H9 (cell line): ENCODE measurements at regions not wholly inside any gene's neighbourhood (a gene's known extent, or its start where the extent isn't known, plus 50 kb on each side); places are given as distances from the start of the nearest gene placed in this dataset.
A peak's percentile ranks its signal among the peaks of the same experiment; 100 is the strongest.

Experiments
- DNase-seq: peaks from one replicate; pipeline ENCODE4 v3.0.0-alpha.2; 2017
- H2AFZ ChIP-seq: one replicate; pipeline ENCODE4 v1.6.1; 2013; ENCODE audit warnings: mild to moderate bottlenecking, low read length, control low read depth, moderate library complexity
- H2AK5ac ChIP-seq: 2 replicates; pipeline ENCODE4 v1.6.1; 2013; ENCODE audit warnings: low read length, control low read depth, mixed read lengths; ENCODE audit not compliant: insufficient read length
- H2BK120ac ChIP-seq: one replicate; pipeline ENCODE4 v1.6.1; 2013; ENCODE audit warnings: low read depth, mild to moderate bottlenecking, low read length, control low read depth, inconsistent platforms; ENCODE audit not compliant: poor library complexity, severe bottlenecking
- H2BK12ac ChIP-seq: 2 replicates; pipeline ENCODE4 v1.6.1; 2013; ENCODE audit warnings: low read length, control low read depth, mixed read lengths, low read depth; ENCODE audit not compliant: insufficient read length
- H2BK15ac ChIP-seq: 2 replicates; pipeline ENCODE4 v1.6.1; 2013; ENCODE audit warnings: low read depth, low read length, control low read depth
- H2BK20ac ChIP-seq: one replicate; pipeline ENCODE4 v1.6.1; 2013; ENCODE audit warnings: low read depth, mild to moderate bottlenecking, low read length, control low read depth, inconsistent platforms; ENCODE audit not compliant: poor library complexity, severe bottlenecking
- H2BK5ac ChIP-seq: 2 replicates; pipeline ENCODE4 v1.6.1; 2013; ENCODE audit warnings: low read length, control low read depth, mixed read lengths; ENCODE audit not compliant: insufficient read length
- H3K14ac ChIP-seq: 2 replicates; pipeline ENCODE4 v1.6.1; 2013; ENCODE audit warnings: low read length, control low read depth; ENCODE audit not compliant: insufficient read depth
- H3K18ac ChIP-seq: 2 replicates; pipeline ENCODE4 v1.6.1; 2013; ENCODE audit warnings: low read depth, mild to moderate bottlenecking, mixed read lengths, low read length, control low read depth; ENCODE audit not compliant: insufficient read length
- H3K23ac ChIP-seq: 2 replicates; pipeline ENCODE4 v1.6.1; 2013; ENCODE audit warnings: low read length, control low read depth, mixed read lengths, low read depth; ENCODE audit not compliant: insufficient read length
- H3K23me2 ChIP-seq: 2 replicates; pipeline ENCODE4 v1.6.1; 2013; ENCODE audit warnings: low read depth, mild to moderate bottlenecking, mixed read lengths, low read length, control low read depth; ENCODE audit not compliant: insufficient read length, poor library complexity, severe bottlenecking
- H3K27ac ChIP-seq: 2 replicates; pipeline ENCODE4 v1.5.1; 2013; ENCODE audit warnings: low read length, control low read depth, mixed read lengths, low read depth; ENCODE audit not compliant: insufficient read length
- H3K27me3 ChIP-seq: 2 replicates; pipeline ENCODE4 v1.6.1; 2013; ENCODE audit warnings: low read length, control low read depth, inconsistent platforms; ENCODE audit not compliant: insufficient read depth
- H3K4ac ChIP-seq: 2 replicates; pipeline ENCODE4 v1.6.1; 2013; ENCODE audit warnings: low read depth, mild to moderate bottlenecking, control low read depth, inconsistent platforms, low read length, moderate library complexity
- H3K4me1 ChIP-seq: 2 replicates; pipeline ENCODE4 v1.6.1; 2013; ENCODE audit warnings: low read length, control low read depth, inconsistent platforms; ENCODE audit not compliant: insufficient read depth
- H3K4me2 ChIP-seq: 2 replicates; pipeline ENCODE4 v1.6.1; 2013; ENCODE audit warnings: low read length, control low read depth, mixed read lengths; ENCODE audit not compliant: insufficient read length, insufficient read depth
- H3K56ac ChIP-seq: 2 replicates; pipeline ENCODE4 v1.6.1; 2013; ENCODE audit warnings: low read depth, mild to moderate bottlenecking, mixed read lengths, low read length, control low read depth; ENCODE audit not compliant: insufficient read length
- H3K79me1 ChIP-seq: 2 replicates; pipeline ENCODE4 v1.6.1; 2013; ENCODE audit warnings: low read depth, mild to moderate bottlenecking, moderate library complexity, low read length, control low read depth, inconsistent platforms; ENCODE audit not compliant: insufficient read depth, poor library complexity, severe bottlenecking
- H3K79me2 ChIP-seq: 2 replicates; pipeline ENCODE4 v1.6.1; 2013; ENCODE audit warnings: low read length, control low read depth, inconsistent platforms; ENCODE audit not compliant: insufficient read depth
- H3K9ac ChIP-seq: 2 replicates; pipeline ENCODE4 v1.6.1; 2013; ENCODE audit warnings: low read length, control low read depth, mixed read lengths; ENCODE audit not compliant: insufficient read length; ENCODE audit errors: extremely low read depth
- H3K9me3 ChIP-seq: one replicate; pipeline ENCODE4 v1.6.1; 2013; ENCODE audit warnings: low read depth, low read length, inconsistent platforms; ENCODE audit not compliant: control insufficient read depth
- H3T11ph ChIP-seq: one replicate; pipeline ENCODE4 v1.6.1; 2013; ENCODE audit warnings: mild to moderate bottlenecking, low read length, control low read depth, inconsistent platforms
- H4K20me1 ChIP-seq: one replicate; pipeline ENCODE4 v1.6.1; 2013; ENCODE audit not compliant: control insufficient read depth, insufficient read length, insufficient read depth
- H4K5ac ChIP-seq: 2 replicates; pipeline ENCODE4 v1.6.1; 2013; ENCODE audit warnings: low read depth, mild to moderate bottlenecking, mixed read lengths, low read length, control low read depth; ENCODE audit not compliant: insufficient read length
- H4K8ac ChIP-seq: replicated peaks from 2 replicates; pipeline ENCODE4 v1.6.1; 2013; ENCODE audit warnings: low read length, control low read depth, mixed read lengths, low read depth; ENCODE audit not compliant: insufficient read length
- H4K91ac ChIP-seq: 2 replicates; pipeline ENCODE4 v1.6.1; 2013; ENCODE audit warnings: low read depth, mild to moderate bottlenecking, moderate library complexity, mixed read lengths, low read length, control low read depth; ENCODE audit not compliant: insufficient read length
- H3K27ac Mint-ChIP-seq, 3 experiments: 2 replicates in 2 of 3; 3 replicates in 1 of 3; pipeline ENCODE4 v1.8.0; 2020 to 2021; ENCODE audit warnings: mixed read lengths in 3 of 3, mild to moderate bottlenecking in 1 of 3, moderate library complexity in 1 of 3
- H3K27me3 Mint-ChIP-seq: 2 replicates; pipeline ENCODE4 v1.8.0; 2021; ENCODE audit warnings: low read depth, mild to moderate bottlenecking, moderate library complexity, mixed read lengths
- H3K36me3 Mint-ChIP-seq, 3 experiments: 2 replicates in 2 of 3; 3 replicates in 1 of 3; pipeline ENCODE4 v1.8.0; 2020 to 2021; ENCODE audit warnings: low read depth in 3 of 3, mixed read lengths in 3 of 3; ENCODE audit not compliant: insufficient read depth in 1 of 3
- H3K4me1 Mint-ChIP-seq, 2 experiments: 2 replicates each; pipeline ENCODE4 v1.8.0; 2020; ENCODE audit warnings: mixed read lengths in 2 of 2
- H3K4me3 Mint-ChIP-seq, 2 experiments: 2 replicates in 1 of 2; 3 replicates in 1 of 2; pipeline ENCODE4 v1.8.0; 2020 to 2021; ENCODE audit warnings: mild to moderate bottlenecking in 2 of 2, mixed read lengths in 2 of 2, moderate library complexity in 1 of 2
- H3K9me3 Mint-ChIP-seq, 2 experiments: 2 replicates in 1 of 2; 3 replicates in 1 of 2; pipeline ENCODE4 v1.8.0; 2020; ENCODE audit warnings: mild to moderate bottlenecking in 2 of 2, mixed read lengths in 2 of 2, moderate library complexity in 1 of 2
- CTCF ChIP-seq: fragments of 200-600 bp; sonication (generic); conservative IDR thresholded peaks from 3 replicates; pipeline ENCODE4 v1.8.0; 2021; ENCODE audit warnings: antibody characterized with exemption, mild to moderate bottlenecking
- WGBS: extraction: QIAGEN DNeasy Blood & Tissue Kit; methylation state at CpG from one replicate; pipeline ENCODE4 v1.1.7; 2013; ENCODE audit warnings: missing lambda C conversion rate, low lambda C conversion rate, mixed read lengths; ENCODE audit not compliant: insufficient read length; ENCODE audit errors: extremely low coverage; 5-methylcytosine and 5-hydroxymethylcytosine counted together

- no peak overlapping the region for H4K91ac ChIP-seq
- H3K4me2 ChIP-seq, result no peak overlapping the region
- no peak overlapping the region for H2BK12ac ChIP-seq
- H3K4me3 Mint-ChIP-seq, result no peak overlapping the region
- no peaks in the 10 kb centered on the region; a peak in 1 of 5 replicates for H3K9me3 Mint-ChIP-seq
- TF ChIP-seq CTCF, result no peak
- H2BK20ac ChIP-seq, result no peak overlapping the region
- H3K23me2 ChIP-seq, result no peaks in the 10 kb centered on the region
- H3K4me1 Mint-ChIP-seq, result no peaks in the 10 kb centered on the region
- H2BK15ac ChIP-seq, result no peak overlapping the region
- H4K5ac ChIP-seq, result peak overlapping the region; percentile 41
- no peaks in the 10 kb centered on the region for H4K20me1 ChIP-seq
- no peak overlapping the region for H3K9ac ChIP-seq
- H2AK5ac ChIP-seq, result no peak overlapping the region
- H3K27me3 Mint-ChIP-seq, result peaks cover 86% of the 10 kb centered on the region
- no peak overlapping the region for H2AFZ ChIP-seq
- H3T11ph ChIP-seq, result no peak overlapping the region
- no peak overlapping the region for H3K4ac ChIP-seq
- H3K18ac ChIP-seq, result no peak overlapping the region
- H3K56ac ChIP-seq, result no peak overlapping the region
- H3K79me1 ChIP-seq, result no peaks in the 10 kb centered on the region
- H4K8ac ChIP-seq, result no peak overlapping the region
- no peak overlapping the region for H3K27ac Mint-ChIP-seq
- WGBS, result no CpG with 5 or more reads among the region's 2 CpGs
- no peaks in the 10 kb centered on the region; the same call in 1 of the 2 replicates for H3K27me3 ChIP-seq
- H3K9me3 ChIP-seq, result no peaks in the 10 kb centered on the region
- no peak overlapping the region for H3K27ac ChIP-seq
- DNase-seq, result no peak
- no peak overlapping the region for H2BK120ac ChIP-seq
- H3K36me3 Mint-ChIP-seq, result no peaks in the 10 kb centered on the region
- no peaks in the 10 kb centered on the region for H3K79me2 ChIP-seq
- no peaks in the 10 kb centered on the region for H3K4me1 ChIP-seq
- no peak overlapping the region for H2BK5ac ChIP-seq
- H3K23ac ChIP-seq, result no peak overlapping the region
- no peak overlapping the region for H3K14ac ChIP-seq
These were observed 256.6 kb upstream of the SMIM30 start for GRCh38 chr7:113374955-113375354.
